ENCODE measurements at regions not wholly inside any gene's neighbourhood (a gene's known extent, or its start where the extent isn't known, plus 50 kb on each side); places are given as distances from the start of the nearest gene placed in this dataset.

- no peak overlapping the region for H3K27ac ChIP-seq
- no peak for TF ChIP-seq CTCF (conservative IDR thresholded peaks at IDR 0.05)
Measured at GRCh38 chr2:144102386-144102785, 417.5 kb downstream of the ZEB2 start.

- TF ChIP-seq CTCF (conservative IDR thresholded peaks at IDR 0.05), result no peak
- no peak overlapping the region for H3K27ac ChIP-seq
Measured at GRCh38 chr2:144099780-144100377, 420.0 kb downstream of the ZEB2 start.

- no peak for TF ChIP-seq CTCF (conservative IDR thresholded peaks at IDR 0.05)
- no peak overlapping the region for H3K27ac ChIP-seq
Measured at GRCh38 chr2:144099340-144099739, 420.6 kb downstream of the ZEB2 start.

GRCh38 chr2:144097440-144098225, 422.3 kb downstream of the ZEB2 start:
- TF ChIP-seq CTCF (conservative IDR thresholded peaks at IDR 0.05), result no peak
- no peak overlapping the region for H3K27ac ChIP-seq

- H3K27ac ChIP-seq, result no peak overlapping the region
- TF ChIP-seq CTCF (conservative IDR thresholded peaks at IDR 0.05), result no peak
Measured at GRCh38 chr2:144096531-144096930, 423.4 kb downstream of the ZEB2 start.

GRCh38 chr2:144094408-144095151, 425.3 kb downstream of the ZEB2 start:
- H3K27ac ChIP-seq, result no peak overlapping the region
- TF ChIP-seq CTCF (conservative IDR thresholded peaks at IDR 0.05), result no peak

GRCh38 chr2:144091622-144092021, 428.3 kb downstream of the ZEB2 start:
- TF ChIP-seq CTCF (conservative IDR thresholded peaks at IDR 0.05), result no peak
- H3K27ac ChIP-seq, result no peak overlapping the region

All from VCaP (cell line).